Stimulated activated CD8-positive, alpha-beta memory T cell treated with anti-CD3 and anti-CD28 coated beads, Interleukin-2, amount 100 ng/mL, for 48 hours (primary cell): ENCODE measurements at regions not wholly inside any gene's neighbourhood (a gene's known extent, or its start where the extent isn't known, plus 50 kb on each side); places are given as distances from the start of the nearest gene placed in this dataset.

Source experiments
- DNase-seq, 2 donors: peaks; one replicate each; pipeline ENCODE4 v3.0.0-alpha.2; 2020; ENCODE audit warnings: low read depth in 2 of 2

DNA sequence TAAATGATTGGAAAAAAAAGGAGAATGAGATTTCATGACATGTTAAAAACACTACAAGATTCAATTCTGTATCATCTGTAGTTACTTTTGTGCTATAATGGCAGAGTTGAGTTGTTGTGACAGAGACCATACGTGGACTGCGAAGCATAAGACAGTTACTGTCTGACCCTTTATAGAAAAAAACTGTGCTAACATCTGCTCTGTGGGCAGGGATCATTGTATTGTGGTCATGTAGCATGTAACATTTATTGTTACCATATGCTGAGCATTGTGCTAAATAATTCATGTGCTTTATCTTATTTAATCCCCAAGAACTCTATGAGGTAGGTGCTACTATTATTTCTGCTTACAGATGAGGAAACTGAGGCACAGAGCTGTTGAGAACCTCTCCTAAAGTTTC lies 147.3 kb upstream of the HMHB1 start:
- DNase-seq: no peak

DNA sequence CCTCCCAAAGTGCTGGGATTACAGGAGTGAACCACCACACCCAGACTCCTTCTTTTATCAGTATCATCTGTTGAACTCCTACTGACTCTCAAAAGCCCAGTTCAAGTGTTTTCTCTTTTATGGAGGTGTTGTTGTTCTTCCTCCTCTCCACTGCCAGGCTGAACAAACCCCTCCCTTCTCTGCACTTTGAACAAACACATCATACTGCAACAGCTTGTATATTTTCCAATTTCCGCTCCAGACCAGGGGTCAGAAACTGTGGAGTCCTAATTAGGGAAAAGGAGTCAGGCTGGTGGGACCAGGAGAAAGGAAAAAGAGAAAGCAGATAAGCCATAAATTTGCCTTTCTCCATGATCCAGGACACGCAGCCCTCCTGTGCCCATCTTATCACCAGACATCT lies 148.1 kb upstream of the HMHB1 start:
- no peak for DNase-seq

DNA sequence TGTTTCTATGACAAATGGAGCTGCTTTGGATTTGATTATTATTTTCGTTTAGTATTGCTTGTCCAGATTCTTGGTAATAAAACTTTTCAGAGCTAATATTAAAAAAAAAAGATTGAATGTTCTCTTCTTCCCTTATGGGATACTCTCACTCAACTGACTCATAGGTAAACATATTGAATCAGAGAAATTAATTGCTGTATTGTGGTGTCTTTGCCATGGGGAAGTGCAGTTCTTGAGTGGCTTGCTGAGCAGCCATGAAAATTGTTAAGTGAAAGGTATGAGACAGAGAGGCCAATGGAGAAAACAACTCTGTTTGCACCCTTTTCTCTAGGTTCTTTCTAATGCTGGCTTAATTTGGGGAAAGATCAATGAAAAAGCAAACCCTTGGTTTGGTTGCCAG lies 149.9 kb upstream of the HMHB1 start:
- DNase-seq: no peak

DNA sequence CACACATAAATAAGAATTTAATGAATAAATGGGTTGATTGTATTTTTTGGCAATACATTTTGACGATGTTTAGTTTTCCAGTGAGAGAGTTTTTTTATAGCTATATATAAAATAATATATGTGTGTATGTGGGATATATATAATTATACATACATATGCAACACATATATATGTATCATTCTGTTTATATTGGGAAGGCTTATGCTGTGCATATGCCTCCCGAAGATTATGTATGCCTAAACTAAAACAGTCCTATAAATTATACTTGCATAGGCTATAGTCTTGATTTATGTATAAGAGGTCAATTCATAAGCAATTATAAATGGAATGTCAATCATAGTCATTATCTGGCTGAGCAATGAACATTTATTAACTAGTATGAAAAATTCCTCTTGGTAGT lies 151.3 kb upstream of the HMHB1 start:
- no peak for DNase-seq

DNA sequence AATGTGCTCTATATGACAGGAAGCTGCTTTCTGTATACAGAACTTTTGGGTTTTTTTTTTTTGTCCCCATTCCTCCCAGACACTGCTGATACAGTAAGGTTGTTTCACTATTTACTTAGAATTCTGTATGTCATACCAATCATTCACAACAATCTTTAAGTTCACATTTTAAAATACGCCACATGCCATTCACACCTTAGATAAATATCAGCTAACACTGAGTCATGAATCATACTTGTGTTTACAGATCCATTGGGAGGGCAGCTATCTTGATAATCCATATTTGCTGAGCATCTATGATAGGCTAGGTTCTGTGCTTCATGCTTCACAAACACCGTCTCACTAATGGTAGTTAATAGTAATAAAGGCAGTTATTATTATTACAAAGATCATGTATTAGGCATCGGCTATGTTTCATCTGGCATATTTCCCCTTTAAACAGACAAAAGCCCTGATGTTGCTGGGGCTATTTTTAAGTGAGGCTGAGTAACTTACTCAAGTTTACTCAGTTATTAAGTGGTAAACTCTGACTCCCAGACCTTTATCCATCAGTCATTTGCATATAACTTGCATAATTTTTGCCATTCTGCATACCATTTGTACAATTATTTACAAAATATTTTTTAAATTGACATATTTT lies 152.2 kb upstream of the HMHB1 start:
- no peak for DNase-seq

DNA sequence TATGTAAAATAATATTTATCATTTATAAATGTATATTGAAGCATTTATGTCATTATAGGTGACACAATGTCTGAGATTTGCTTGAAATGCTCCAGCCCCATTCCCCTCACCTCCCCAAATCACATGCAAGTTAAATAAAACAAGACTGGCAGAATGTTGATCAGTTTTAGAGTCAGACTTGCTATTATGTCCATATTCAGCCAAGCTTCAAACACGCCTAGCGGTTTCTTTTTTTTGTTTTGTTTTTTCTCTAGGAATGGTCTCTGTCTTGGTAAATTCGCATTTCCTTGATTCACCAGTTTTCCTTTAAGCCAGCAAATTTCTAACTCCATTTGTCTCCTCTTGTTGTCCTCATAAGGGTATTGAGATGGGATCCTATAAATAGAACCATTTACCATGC lies 153.0 kb upstream of the HMHB1 start:
- no peak for DNase-seq

DNA sequence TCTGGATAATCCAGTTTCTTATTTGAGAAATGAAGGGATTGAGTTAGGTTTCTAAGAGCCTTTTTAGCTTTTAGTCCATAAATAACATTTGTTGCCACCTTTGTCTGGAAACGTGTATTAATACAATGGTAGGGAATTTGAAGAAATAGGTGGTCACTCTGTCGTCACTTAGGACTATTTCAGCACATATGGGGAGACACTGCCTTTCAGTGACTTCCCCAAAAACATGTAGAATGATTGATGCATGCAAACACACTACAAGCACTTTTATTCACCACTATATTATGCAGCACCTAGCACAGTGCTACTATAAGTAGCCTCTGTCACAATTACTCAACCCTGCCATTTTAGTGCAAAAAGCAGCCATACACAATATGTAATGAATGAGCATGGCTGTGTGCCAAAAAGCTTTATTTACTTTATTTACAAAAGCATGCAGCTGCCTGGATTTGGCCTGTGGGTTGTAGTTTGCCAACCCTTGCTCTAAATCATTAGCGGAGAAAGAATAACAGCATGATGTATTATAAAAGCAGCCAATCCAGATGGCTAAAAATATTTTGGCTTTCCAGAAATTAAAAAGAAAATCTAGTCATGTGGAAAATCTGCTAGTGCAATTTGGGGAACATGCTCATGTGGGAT lies 154.2 kb upstream of the HMHB1 start:
- DNase-seq: no peak

DNA sequence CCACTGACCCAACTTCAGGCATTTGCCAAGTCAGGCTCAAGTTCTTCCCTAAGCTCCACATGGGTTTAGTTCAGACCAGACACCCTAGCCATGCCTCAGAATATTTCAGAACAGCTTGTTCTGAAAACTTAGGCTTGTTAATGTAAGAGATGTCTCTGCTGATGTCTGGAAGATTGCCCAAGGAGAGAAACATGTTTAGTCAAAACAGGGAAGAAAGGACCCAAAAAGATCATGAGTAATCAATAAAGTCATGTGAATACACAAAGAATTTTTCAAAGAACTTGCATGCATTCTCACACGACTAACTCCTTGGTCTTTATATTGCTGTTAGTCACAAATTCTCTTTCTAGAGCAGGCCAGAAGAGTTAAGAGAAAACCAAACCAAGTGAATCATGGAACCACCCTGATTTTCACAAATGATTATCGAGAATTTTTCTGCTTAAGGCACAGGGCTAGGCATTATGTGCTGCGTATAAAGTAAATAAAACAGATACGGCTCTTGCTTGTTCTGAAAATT lies 158.1 kb upstream of the HMHB1 start:
- no peak for DNase-seq

DNA sequence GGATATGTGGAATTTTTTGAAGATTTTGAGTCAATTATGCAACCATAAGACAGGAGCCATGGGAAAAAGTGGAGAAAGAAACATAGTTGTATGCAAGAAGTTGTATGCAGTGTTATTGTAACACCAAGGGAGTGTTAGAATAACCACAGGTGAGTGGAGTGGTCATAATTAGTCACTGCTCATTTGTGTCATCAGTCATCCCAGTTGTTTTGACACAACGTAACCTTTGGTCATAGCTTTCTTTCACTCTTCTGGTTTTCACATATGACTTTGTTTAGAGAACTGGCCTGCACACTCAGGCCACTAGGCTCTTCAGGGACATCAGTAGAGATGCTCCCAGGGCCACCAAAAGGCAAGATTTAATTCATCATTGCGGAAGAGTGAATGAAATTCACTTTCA lies 158.7 kb upstream of the HMHB1 start:
- DNase-seq: no peak

DNA sequence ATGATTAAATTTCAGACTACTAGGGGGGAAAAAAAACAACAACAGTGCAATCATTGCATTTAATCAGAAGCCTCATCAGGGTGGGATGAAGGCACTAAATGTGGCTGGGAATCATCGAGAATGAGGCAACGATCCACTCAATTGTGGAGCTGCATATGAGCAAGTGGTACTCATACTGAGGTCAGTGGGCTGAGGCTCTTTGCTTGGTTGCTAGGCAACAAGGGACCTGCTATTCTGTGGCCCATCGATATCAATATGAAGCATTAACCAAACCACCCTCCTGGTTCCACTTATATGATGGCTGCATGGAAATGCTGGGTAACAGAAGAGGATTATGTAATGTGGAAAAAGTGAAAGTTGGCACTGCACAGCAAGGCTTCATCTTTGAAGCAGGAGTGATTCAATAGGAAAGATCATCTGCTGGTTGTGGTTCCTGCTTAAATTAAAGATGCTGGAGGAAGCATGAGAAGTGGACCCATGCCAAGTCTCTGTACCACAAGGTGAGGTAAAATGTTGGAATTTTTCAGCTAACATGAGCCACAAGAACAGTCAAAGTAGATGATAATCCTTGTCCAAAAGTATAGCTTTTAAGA lies 159.8 kb upstream of the HMHB1 start:
- peak in 1 of 2 donors; percentile 20 for DNase-seq

DNA sequence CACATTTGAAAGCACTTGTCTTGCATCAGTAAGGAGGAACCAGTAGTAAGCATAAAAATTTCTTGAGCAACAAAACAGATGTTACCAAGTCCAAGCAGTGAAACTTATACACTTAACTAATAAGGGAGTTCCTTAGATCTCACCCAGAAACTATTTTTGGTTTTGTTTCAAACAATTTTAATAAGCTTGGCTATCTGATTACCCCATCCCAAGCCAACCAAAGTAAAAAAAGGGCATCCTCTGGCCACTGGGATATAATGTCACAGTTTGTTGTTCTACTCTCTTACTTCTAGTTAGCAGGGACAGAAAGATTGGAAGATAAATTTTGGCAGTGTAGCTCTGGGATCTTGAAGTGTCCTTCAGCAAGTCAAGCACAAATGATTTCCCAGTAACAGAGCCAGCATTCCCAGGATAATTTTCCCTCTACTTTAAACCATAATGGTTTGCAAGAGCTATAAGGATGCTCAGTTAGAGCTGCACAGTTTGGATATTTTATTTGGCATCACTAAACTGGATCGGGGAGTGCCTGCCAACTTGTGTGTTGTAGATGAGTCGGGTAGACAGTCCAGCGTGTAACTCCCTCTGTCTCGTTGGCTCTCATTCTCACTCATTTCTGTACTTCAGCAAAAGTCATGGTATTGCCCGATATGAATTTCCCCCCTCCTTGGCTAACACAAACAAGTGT lies 161.9 kb upstream of the HMHB1 start:
- DNase-seq: no peak

DNA sequence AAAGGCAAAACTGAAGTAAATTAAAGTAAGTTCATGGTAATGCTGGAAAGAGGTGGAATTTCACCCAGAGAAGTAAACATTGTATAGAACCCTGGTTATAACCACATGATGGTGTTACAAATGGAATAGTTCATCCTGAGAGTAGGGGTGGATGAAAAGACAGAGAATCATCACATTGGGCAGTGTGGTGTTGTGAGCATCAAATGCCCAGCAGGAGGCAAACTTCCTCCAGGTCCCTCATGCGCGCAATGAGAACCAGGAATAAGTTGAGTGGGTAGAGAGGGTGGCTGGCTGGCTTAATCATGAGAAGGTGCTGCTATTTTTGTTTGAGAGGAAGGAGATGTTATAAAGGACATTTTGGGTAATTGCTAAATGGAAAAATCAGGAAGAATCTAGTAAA lies 163.3 kb upstream of the HMHB1 start:
- no peak for DNase-seq

DNA sequence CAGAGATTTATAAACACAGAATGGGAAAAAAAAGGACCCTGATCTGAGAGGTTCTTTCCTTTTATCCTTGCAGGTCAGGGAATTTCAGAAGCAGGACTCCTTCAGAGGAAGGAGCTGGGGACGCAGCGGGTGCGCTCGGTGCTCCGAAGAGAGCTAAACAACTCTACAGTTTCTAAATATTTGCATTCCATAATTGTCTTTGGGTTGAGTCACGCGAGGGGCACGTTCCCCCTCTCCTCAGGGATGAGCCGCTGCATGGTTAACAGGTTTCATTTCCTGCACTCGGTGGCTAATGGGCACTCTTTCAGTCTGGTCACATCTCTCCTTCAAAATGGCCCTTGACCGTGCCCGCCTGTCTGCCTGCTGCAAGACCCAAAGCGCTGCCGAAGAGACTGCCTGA lies 165.0 kb upstream of the HMHB1 start:
- no peak for DNase-seq

DNA sequence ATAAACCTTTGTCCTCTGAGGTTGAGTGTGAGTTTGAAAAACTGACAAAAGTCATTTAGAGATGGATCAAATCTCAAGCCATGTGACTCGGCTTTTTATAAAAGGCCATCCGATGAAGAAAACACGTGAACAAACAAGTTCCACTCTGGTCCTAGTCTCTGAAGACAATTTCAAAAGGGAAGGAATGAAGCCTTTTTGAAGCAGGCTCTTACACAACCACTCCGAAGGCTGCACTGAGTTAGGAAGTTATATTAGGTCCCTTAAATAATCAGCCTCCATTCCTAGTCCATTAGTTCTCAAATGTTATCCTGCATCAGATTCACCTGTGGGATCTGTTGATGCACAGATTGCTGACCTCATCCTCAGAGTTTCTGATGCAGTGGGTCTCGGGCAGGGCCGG lies 166.6 kb upstream of the HMHB1 start:
- no peak for DNase-seq

DNA sequence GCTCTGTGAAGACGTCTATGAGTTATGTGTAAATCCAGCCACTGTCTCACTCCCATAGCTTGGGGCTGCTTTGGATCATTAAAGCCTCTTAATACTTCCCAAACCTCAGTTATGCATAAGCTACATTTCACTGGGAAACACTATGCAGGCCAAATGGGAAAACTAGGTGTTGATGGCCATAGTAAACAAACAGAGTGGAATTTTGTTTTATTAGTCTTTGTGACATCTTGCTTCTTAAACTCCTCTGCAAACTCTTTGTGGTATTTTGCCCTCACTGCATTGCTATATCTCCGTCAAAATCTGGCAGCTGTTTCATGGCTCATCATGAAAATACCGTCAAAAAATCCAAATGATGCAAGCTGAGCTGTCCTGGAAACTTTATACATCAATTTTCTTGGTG lies 167.2 kb upstream of the HMHB1 start:
- no peak for DNase-seq

DNA sequence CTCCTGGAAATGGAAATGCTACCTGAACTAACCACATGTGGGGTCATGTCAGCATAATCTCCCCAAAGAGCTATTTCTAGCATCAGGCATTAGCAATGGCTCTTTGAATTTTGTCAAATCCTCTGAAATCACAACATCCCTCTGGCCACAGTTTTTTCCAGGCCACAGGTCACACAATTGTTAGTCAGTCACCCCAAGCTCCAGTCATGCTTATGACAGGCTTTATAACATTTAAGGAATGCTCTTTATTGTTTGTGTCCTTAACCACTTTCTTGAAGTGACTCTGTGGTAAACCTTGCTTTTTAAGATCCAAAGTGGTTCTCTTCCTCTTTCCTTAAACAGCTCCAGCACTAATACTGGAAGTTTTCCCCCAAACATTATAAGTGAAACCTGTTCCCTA lies 169.2 kb upstream of the HMHB1 start:
- DNase-seq: no peak

DNA sequence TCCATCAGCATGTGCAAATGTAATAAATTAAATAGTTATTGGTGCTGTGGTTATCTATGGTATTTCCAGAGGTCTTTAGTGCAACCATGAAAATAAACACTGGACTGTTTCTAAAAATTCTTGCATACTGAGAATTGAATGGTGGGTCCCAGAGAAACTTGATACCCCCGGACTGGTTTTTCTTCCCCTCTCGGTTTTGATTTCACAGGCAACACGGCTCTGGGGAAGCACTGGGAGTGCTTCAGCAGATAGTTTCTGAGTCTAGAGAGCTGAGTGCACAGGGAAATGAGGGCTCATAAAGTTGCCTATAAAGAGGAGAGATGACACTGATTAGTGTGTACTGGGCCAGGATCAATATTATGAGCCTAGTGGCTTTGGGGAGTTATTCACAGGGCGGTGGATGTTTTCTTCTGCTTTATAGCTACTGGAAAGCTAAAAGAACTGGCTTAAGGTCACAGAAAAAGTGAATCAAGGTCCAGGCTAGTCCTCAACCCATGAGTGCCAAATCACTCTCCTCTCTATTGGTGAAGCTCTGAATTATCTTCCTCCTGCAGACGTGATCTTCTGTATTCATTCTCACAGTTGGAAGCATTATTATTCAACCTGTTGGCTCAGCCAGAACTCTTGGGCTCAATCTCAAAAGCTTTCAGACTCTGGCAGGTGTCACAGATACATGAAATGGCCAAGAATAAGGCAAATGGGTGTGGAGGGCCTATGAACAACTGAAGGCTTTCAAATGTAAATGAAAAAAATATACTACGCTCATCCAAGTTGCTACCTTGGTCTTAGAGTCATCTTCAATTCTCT lies 170.2 kb upstream of the HMHB1 start:
- no peak for DNase-seq

DNA sequence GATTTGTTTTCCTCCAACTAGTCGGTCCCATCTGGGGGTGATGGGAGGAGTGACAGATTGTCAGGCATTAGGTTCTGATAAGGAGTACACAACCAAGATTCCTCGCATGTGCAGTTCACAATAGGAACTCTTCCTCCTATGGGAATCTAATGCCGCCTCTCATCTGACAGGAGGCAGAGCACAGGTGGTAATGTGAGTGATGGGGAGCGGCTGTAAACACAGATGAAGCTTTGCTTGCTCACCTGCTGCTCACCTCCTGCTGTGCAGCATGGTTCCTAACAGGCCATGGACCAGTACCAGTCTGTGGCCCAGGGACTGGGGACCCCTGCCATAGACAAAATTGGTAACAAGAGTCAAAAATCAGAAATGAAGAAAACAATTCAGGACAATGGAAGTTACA lies 173.3 kb upstream of the HMHB1 start:
- no peak for DNase-seq

DNA sequence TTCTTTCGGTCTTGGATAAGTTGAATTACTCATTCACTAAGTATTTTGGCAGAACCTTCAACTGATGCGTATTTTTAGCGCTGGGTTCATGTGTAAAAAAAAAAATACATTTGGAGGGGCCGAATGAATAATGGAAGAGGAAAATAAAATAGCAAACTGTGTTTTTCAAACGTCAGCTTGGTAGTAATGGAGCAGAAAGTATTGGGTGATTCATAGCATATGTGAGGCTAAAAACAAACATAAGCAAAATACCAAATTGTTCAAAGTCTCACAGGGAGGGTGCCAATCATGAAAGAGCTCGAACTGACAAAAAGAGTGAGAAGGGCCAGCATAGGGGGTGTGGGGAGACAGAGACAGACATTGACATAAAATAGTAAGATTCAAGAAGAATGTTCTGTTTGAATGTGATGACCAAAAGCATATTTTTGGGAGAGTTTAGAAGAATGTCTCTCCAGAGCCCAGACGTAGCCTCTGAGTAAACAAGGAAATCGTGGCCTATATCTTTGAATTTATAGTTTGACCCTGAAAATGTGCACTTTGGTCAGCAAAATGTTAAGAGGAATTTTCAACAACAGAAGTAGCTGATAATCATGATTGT lies 174.9 kb upstream of the HMHB1 start:
- no peak for DNase-seq

DNA sequence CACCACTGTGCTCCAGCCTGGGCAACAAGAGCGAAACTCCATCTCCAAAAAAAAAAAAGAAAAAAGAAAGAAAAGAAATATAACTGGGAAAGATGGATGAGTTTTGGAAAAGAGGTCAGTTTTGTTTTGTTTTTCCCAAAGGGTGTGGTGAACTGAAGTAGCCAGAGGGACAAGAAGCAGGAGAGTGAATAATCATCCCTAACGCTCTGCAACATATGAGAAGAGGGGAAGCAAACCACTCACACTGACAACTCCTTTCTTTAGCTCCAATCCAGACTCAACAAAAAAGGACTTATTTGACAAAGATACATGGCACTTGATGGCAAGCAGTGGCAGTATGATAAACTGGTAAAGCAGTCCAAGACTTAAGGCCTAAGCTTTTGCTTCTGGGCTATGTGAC lies 176.1 kb upstream of the HMHB1 start:
- no peak for DNase-seq

DNA sequence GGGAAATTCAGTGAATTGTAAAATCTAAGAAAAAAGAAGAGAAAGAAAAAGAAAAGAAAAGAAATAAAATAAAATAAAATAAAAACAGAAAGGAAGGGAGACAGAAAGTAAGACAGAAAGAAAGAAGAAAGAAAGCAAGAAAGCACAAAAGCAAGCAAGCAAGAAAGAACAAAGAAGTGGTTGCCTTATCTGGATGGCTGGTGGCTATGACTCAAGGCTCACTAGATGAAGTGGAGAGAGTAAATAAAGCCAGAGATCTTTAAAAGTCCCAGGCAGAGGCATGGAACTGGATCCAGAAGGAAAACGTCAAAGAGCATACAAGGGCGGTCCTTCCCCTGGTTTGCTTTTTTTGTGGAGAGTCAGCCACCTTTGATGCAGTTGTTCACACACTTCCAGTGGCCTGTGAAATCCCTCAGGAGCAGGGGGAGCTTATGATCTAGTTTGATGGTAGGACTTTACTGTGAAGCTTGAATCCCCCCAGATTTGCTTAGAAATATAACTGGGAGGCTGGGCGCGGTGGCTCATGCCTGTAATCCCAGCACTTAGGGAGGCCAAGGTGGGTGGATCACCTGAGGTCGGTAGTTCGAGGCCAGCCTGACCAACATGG lies 176.7 kb upstream of the HMHB1 start:
- no peak for DNase-seq
